ENCODE measurements at regions not wholly inside any gene's neighbourhood (a gene's known extent, or its start where the extent isn't known, plus 50 kb on each side); places are given as distances from the start of the nearest gene placed in this dataset.

DNA sequence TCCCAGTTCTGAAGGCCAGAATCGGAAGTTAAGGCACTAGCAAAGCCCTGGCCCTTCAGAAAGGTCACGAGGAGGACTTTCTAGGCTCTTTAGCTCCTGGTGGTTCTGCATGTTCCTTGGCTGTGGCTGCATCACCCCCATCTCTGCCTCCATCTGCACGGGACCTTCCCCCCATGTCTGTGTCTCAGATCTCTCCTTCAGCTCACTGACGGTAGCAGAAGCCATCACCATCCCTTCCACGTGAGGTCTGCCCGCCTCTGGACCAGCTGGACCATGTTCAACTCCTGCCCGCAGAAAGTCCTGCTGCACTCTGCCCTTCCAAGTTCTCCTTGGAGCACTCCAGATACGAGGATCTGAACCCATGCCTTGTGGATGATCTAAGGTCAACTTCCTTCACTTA lies 242.9 kb upstream of the IRX1 start:
- TF ChIP-seq, protein P1, sequence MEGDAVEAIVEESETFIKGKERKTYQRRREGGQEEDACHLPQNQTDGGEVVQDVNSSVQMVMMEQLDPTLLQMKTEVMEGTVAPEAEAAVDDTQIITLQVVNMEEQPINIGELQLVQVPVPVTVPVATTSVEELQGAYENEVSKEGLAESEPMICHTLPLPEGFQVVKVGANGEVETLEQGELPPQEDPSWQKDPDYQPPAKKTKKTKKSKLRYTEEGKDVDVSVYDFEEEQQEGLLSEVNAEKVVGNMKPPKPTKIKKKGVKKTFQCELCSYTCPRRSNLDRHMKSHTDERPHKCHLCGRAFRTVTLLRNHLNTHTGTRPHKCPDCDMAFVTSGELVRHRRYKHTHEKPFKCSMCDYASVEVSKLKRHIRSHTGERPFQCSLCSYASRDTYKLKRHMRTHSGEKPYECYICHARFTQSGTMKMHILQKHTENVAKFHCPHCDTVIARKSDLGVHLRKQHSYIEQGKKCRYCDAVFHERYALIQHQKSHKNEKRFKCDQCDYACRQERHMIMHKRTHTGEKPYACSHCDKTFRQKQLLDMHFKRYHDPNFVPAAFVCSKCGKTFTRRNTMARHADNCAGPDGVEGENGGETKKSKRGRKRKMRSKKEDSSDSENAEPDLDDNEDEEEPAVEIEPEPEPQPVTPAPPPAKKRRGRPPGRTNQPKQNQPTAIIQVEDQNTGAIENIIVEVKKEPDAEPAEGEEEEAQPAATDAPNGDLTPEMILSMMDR (IDR thresholded peaks at IDR 0.05): no peak
- TF ChIP-seq POLR2A (IDR thresholded peaks at IDR 0.05): no peak

Data from lower leg skin (tissue), 3 donors.